Central memory CD4-positive, alpha-beta T cell (primary cell): ENCODE measurements at regions not wholly inside any gene's neighbourhood (a gene's known extent, or its start where the extent isn't known, plus 50 kb on each side); places are given as distances from the start of the nearest gene placed in this dataset.

ENCODE experiments used
- DNase-seq: peaks from one replicate; pipeline ENCODE4 v3.0.0; 2022

DNA sequence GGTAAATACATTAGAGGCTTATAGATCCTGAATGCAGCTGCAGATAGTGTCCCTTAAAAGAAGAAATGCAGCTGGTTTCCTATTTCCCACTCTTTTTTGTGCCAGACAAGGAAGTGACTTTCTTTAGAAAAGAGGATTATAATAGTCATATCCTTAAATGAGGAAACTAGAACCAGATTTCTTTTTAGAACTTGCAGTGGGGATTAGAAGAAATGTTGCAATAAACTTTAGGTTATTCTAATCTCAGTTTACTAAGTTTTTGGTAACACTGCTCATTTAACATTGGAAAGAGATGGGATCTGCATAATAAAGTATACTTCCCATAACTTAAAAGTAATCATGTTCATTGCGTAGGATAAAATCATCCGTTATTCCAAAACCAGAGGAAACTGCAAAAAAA, 101.9 kb downstream of the SLIT2 start:
- no peak for DNase-seq

DNA sequence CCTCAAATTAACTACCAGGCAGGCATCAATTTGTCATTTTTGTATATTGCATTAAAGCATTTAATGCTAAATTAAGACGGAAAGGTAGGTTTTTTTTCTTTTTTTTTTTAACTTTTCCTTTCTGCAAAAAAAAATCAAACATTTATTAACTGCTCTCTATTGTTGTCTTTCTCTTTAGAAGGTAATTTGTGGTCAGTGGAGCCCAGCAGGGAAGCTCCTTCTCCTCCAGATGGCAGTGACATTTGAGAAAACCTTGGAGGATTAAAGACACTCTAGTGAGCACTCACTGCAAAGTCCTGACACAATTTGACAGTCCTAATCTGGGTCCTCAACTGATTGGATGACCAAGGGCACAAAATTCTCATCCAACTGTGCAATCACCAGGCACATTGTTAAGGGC, 102.4 kb downstream of the SLIT2 start:
- DNase-seq, result no peak

DNA sequence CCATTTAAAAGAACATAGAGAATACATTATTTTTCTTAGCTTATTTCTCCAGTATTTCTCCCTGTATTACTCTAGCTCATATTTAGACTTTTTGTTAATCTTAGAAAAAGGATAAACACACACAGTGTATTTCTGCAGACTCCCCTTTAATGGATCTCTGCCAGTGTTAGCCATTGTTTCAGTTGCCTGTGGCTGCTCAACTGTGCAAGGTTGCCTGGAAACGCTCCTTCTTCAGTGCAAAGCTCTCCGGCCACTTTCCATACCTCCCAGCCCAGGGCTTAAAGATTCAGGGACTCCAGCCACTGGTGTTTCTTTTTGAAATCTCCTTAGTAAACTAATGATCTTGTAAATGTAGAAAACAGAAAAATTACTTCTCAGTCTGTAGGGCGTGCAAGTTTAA, 104.9 kb downstream of the SLIT2 start:
- no peak for DNase-seq

DNA sequence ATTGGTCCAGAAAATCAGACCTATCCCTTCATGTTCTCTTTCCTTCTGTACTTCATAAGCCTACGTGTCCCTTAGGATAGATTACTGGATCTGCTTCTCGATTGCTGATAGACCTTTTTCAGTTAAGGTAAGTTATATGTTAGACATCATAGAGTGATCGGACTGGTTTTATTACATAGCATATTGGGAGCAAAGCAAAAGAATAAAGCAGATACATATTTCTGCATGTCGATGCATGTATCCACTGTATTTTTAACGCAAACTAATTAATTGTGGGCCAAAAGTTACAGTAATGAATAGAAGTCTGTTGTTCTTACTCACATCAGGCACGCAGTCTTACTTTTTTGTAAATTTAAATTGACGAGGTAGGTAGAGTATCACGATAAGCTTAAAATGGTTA, 106.4 kb downstream of the SLIT2 start:
- DNase-seq, result no peak

DNA sequence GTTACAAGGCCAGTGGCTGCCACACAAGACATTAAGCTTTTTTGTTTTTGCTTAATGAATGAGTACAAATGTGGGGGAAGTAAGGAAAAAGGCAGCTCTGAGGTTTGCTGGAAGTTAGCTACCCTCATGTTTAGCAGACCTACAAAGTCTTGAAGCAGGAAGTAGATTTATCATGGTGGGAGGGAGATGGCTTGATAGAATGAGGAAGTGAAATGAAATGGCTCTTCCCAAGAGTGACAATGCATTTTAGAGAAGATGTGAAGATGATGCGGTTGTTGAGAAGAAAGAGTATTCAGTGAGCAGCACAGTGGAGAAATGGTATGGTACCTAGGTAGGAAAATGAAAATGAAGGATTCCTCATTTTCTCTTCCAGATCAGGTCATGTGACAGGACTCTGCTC, 108.0 kb downstream of the SLIT2 start:
- DNase-seq, result no peak

DNA sequence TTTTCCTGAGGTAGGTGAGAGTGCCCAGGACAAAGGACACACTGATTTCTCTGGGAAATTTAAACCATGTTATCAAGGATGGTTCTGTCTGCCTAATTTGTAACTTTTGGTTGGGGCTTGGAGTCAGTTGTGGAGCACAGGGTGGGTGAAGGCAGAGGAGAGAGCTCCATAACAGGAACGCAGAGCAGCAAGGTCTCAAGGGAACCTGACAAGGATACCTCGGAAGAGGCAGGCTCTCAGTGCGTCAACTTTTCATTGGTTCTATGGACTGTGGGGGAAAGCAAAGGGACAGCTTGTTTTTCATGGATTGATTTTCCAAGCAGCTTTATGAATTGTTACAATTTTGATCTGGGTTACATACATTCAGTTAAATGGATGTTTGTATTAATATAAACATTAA, 110.4 kb downstream of the SLIT2 start:
- DNase-seq, result no peak

DNA sequence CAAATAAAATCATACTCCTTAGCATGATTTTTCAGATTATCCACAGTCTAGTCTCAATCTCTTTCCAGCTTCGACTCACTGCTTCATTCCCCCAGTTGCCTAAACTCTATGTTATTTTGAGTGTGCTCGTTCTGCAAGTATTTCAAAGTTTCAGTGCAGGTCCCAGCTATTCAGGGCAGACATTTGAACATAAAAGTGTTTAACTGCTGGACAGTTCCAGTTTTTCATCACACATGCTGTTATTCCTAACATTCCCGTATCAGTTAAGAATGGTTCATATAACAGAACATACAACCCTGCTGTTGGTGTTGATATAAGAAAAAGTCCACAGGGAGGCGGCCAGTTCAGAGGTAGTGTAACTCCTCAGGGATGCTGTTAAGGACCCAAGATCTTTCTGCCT, 113.3 kb downstream of the SLIT2 start:
- DNase-seq, result no peak

DNA sequence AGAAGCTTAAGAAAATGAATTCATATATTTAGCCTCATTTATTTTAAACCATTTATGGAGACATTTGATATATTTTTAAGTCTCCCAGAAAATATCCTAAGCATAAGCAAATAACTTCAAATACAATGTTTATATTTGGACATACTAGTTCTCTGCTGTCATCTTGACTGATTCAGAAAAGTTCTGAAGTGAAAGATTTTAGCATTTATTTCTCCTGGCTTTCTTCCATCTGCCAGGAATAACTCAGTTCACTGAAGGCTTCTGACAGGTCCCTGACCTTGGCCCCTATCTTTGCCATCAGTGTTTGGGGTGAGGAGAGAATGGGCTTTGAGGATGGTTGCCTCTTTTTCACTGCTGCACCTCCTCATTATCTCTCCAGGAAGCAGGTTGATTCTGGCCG, 115.7 kb downstream of the SLIT2 start:
- no peak for DNase-seq

DNA sequence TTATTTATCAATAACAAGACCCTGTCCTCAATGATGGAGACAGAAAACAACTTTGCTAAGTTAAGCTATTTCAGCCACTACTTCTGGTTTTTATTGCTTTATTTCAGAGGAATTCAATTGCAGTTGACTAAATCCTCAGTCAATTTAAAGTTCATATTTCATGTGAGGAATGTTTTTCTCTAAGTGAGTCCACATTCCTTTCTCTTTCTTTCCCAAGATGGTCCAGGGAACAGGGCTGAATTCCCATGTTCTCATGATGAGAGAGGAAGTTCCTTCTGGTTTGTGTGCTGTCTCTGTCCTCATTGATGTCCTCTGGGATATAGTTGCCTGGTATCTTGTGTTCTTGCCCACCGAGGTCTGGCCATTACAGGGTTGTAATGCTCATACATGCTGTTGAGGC, 117.2 kb downstream of the SLIT2 start:
- no peak for DNase-seq

DNA sequence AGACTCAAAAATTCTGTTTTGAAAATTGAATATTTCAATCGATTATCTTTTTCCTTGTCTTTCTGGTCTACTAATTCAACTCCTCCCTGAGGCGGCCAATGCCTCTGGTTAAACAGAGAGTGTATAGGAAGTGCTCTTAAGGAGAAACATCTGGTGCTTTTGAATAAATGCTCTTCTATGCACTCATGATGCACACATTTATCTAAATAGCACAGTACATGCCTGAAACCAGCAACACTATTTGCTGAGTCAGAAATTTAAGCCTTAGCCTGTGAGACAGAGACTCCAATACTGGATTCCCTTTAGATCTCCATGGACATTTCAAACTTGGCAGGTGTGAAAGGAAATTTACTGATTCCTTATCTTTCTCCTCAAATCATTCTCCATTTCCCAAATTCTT, 118.6 kb downstream of the SLIT2 start:
- DNase-seq, result no peak

DNA sequence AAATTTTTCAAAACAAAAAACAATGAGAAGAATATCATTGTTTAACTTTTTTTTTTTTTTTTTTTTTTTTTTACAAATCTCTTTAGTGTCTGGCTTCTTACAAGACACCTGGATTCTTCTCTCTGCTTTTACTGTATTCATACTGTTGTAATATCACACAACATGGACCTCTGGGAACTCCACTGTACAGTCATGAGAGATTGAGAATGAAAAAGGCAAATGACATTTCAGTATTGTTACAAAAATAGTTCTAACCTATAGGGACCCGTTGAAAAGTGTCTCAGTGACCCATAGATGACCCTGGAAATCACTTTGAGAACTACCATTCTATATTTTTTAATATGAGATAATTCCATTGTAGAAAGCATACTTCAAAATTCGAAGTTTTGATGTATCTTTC, 124.4 kb downstream of the SLIT2 start:
- DNase-seq, result no peak

DNA sequence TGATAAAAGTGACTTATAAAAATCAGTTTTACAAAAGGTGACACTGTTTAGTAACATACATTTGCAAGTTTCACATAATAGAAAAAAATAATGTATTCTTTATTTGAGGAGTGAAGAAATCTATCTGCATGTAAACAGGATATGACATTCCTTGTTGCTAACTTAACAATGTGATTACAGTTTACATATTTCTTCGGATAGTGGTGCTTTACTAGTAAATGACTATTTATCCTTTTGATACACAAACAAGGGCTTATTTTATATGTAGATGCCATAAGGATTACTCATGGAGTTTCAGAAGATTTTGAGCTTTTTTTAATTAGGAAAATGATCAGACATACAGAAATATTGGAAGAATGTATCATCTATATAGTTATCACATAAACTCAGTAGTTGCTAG, 126.5 kb downstream of the SLIT2 start:
- DNase-seq, result no peak

DNA sequence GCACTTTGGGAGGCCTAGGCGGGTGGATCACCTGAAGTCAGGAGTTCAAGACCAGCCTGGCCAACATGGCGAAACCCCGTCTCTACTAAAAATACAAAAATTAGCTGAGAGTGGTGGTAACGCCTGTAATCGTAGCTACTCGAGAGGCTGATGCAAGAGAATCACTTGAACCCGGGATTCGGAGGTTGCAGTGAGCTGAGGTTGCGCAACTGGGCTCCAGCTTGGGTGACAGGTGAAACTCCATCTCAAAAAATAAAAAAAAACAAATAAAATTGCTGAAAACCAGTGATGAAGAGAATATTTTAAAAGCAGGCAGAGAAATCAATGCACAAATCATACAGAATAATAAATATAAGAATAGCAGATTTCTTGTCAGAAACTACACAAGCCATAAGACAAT, 129.3 kb downstream of the SLIT2 start:
- DNase-seq, result no peak

DNA sequence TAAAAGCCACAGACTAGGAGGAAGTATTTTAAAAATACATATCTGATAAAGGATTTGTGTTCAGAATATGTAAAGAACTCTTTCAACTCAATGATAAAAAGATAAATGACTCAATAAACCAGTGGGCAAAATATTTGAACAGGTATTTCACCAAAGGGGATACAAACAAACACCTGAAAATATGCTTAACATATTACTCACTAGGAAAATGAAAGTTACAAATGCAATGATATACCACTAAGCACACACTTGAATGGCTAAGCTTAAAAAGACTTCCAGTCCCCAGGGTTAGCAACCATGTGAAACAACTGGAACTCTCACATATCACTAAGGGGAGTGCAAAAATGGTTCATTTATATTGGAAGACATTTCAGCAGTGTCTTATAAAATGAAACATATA, 131.6 kb downstream of the SLIT2 start:
- no peak for DNase-seq

DNA sequence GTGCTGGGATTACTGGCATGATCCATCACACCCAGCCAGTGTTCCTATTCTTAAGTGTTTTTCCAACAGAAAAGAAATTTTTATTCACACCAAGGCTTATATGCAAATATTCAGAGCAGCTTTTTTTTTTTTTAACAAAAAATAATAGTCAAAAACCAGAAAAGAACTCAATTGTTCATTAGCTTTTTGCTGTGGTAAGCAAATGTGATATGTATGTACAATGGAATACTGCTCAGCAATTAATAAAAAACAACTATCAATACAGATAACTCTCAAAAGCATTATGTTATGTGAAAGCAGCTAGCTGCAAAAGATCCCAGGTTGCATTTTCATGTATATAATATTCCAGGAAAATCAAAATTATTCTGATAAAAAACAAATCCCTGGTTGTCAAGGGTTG, 132.3 kb downstream of the SLIT2 start:
- DNase-seq, result no peak

DNA sequence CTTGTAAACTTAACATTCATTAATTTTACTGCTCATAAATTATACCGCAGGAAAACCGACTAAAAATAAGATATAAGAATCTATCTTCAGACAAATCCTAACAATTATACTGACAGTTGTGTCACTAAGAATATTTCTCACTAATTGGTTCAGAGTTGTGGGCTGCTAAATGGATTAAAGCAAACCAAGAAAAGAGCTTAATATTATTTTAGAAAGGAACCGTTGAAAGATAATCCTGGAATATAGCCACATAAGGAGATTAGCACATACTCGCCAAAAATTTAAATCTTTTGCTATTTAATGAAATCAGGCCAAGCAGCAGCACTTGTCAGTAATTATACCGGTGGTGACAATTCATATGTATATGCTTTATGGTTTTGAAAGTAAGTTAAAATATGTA, 132.8 kb downstream of the SLIT2 start:
- no peak for DNase-seq

DNA sequence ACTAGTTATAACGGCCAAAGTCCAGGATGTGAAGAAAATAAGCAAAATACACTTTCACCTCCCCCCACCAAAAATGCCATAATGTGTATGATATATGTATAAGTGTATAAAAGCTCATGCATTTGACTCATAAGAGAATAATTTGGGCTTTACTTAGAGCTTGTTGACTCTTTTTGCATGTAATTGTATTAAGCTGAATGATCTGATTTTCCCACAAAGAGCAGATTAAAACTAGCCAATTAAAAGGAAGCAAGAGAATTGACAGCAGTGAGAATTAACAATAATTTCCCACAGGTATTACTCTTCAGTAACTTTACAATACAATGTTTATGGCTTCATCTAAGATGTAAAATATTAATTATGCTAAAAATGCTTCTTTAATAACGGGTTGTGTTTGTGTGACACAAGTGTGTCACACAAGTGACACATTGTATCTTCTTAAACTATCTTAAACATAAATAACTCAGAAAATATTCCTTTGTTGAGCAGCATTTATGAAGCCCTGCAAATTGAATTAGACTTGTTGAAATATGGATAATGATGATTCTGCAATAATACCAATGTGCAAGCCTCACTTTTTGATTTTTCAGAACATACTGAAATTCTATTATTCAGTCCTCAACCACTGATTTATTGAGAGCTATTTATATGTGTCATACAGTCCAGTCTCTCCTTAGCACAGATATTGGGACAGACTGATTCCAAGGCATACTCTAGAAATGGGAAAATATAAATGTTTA, 134.5 kb downstream of the SLIT2 start:
- no peak for DNase-seq

DNA sequence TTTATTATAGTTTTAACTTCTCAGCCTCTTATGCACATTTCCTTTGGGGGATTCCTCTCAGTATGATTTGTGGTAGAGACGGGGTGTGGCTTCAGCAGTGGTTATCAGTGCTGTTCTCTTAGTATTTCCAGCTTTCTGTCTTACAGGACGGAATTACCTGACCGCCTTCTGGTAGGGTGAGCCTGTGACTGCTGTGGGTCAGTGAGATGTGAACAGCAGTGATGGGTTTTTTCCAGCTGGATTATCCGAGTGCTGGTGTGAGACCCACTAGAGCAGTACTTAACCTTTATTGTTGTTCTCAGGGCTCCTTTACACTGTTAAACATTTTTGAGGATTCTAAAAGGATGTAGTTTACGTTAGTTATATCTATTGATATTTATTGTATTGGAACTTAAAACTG, 135.2 kb downstream of the SLIT2 start:
- DNase-seq, result no peak

DNA sequence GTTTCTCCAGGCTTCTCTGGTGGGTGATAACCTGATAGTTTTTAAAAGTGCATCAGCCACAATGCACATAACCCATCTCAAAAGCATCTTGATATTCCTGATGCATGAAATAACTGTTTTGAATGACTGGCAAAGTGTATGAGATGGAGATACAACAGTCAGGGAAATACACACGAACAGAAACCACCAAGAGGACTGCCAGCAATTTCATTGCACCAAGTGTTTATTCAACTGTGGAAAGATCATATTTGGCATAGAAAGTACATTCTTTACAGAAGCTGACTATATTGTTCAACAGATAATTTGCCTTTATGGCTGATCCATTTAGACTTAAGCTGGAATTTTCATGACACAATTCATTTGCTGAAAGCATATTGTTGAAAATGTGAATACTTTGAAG, 139.5 kb downstream of the SLIT2 start:
- DNase-seq, result no peak

DNA sequence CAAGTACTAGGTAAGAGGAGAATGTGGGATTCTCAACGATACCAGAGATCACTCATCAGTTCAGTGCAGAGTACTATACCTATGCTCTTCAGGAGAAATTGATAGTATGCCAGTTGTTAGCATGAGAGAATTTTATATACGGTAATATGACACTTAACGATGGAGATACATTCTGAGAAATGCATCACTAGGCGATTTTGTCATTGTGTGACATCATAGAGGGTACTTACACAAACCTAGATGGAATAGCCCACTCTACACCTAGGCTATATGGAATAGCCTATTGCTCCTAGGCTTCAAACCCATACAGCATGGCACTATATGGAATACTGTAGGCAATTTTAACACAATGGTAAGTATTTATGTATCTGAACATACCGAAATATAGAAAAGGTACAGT, 140.2 kb downstream of the SLIT2 start:
- no peak for DNase-seq

DNA sequence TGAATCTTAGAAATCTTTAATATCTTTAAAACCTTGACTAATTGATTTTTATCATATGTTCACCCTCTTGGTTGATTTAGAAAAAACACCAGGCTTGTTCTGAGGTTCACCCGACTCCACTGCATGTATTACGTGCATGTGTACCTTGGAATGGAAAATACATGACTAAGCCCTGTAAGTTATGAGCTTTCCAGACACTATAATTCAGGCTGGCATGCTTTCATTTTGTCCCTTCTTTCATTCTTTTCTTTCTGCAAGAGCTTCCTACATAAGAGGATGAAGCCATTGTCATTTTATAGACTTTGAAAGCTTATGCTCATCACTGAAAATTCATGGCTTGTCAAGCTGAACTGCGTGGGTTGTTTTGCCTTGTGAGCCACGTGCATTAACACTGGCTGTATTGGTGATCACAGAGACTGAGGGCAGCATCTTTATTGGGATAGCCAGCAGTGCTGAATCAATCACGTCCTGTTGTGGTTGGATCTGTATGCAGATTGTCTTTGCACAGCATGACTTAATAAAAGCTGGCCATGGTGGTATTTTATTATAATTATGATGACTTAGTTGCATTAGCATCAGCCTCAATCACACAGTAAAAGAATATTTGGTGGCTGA, 141.9 kb downstream of the SLIT2 start:
- DNase-seq, result no peak

DNA sequence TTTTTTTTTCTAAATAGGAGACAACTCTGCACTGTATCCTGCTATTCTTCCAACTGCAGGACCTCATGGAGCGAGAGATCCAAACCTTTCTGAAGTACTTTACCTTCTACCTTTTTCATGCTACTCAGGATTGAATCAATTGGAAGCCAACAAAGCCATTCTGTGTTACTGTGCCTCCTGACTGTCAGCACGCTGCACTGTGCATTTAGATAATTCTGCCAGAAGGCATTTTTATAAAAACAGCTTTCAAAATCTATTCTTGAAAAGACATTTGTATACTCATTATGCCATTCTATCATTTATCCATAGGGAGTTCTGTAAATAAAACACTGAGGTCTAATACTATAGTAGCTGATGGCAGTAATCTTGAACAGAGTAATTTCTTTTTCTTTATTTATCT, 142.8 kb downstream of the SLIT2 start:
- no peak for DNase-seq

DNA sequence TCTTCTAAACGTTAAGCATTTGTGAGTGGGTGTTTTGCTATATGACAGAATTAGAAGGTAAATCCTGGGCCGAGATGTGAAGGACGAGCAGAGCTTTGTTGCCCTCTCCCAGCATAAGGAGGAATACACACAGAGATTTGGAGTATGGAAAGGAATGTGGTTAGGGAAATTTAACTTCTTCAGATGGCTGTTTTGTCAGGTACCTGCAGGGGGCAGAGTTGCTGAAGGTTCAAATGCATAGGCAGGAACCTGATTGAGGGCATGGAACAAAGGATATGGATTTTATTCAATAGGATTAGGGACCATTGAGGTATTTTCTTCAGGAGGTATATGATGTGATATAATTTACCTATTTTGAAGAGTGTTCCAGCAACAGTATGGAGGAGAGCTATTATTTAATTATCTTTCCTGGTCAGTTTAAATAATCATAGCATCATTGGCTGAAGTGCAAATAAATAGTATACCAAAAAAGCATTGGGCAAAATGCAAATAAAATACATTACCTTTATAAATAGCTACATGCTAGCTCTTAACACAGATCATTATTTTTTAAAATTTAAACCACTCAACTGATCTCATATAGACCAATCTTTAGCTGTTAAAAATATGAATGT, 143.6 kb downstream of the SLIT2 start:
- no peak for DNase-seq

DNA sequence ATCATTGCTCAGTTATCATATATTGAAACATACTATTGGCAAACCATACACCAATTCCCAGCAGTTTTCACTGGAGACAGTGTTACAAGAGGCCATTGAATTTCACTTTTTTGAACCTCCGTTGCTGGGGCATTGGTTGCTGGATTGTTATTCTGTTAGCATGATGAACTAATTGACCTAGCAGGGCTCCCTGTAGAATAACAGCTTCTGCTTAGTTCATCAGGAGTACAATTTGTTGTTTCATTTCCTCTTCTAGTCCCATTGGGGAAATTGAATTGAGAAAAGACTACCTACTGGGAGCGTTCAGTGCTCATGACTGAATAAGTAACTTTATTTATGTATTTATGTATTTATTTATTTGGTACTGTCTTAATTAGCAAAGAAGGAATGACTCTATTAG, 151.6 kb downstream of the SLIT2 start:
- DNase-seq, result no peak

DNA sequence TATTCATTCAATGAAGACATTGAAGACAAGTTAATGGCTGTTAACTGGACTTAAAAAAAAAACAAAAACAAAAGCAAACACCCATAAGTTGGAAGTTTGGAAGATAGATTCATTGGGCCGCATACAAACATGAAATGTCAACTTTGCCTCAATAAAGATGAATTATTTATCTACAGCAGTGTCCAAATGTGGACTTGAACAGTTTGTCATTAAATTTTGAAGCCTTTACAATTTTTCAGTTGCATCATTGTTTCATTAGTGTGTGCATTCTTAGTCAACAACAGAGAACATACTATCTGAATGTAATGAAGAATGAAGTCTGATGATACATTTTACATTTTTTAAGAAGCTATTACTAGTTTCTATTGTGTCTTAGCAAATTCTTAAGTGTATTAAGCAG, 152.1 kb downstream of the SLIT2 start:
- DNase-seq, result no peak
